ENCODE measurements at regions not wholly inside any gene's neighbourhood (a gene's known extent, or its start where the extent isn't known, plus 50 kb on each side); places are given as distances from the start of the nearest gene placed in this dataset.

DNA sequence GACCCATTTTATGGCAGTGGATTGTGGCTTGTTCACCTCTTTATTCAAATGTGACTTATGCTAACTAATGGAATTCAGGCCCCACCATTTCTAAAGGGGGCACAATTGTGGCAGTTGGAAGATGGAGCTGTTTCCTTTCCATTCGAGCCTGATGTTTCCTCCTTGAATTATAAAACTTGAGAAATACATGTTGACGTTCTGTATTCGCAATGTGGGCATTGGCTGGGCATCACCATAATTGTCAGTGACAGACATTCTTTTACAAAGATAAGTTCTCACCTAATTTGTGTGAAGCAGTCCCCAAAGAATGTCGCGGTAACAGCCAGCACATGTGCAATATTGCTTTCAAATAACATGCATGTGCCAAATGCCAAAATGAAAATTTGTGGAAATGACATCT, 1070.2 kb upstream of the TENM3 start:
- ChIA-PET CTCF (no interaction called here), POLR2A (ENCODE audit: low non-redundant PET) (no interaction called here)
- Histone ChIP-seq H3K27ac (ENCODE audit: low read depth, low read length, poor library complexity, severe bottlenecking) (no peak overlapping the region), H3K4me3 (ENCODE audit: low read depth, low read length, poor library complexity, severe bottlenecking) (no peak overlapping the region), H3K9me3 (ENCODE audit: low read depth, low read length, poor library complexity, severe bottlenecking) (no peaks in the 10 kb centered on the region), H3K36me3 (ENCODE audit: insufficient read depth, low read length, poor library complexity, severe bottlenecking) (no peaks in the 10 kb centered on the region), H3K27me3 (replicated peaks; ENCODE audit: insufficient read depth, low read depth, low read length, poor library complexity) (peaks cover 45% of the 10 kb centered on the region), H3K4me1 (ENCODE audit: insufficient read depth, low read length, poor library complexity, severe bottlenecking) (no peaks in the 10 kb centered on the region)
- TF ChIP-seq, protein P1, sequence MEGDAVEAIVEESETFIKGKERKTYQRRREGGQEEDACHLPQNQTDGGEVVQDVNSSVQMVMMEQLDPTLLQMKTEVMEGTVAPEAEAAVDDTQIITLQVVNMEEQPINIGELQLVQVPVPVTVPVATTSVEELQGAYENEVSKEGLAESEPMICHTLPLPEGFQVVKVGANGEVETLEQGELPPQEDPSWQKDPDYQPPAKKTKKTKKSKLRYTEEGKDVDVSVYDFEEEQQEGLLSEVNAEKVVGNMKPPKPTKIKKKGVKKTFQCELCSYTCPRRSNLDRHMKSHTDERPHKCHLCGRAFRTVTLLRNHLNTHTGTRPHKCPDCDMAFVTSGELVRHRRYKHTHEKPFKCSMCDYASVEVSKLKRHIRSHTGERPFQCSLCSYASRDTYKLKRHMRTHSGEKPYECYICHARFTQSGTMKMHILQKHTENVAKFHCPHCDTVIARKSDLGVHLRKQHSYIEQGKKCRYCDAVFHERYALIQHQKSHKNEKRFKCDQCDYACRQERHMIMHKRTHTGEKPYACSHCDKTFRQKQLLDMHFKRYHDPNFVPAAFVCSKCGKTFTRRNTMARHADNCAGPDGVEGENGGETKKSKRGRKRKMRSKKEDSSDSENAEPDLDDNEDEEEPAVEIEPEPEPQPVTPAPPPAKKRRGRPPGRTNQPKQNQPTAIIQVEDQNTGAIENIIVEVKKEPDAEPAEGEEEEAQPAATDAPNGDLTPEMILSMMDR (conservative IDR thresholded peaks at IDR 0.05; ENCODE audit: low read depth, low read length) = no peak
- TF ChIP-seq EZH2 (IDR thresholded peaks at IDR 0.05; ENCODE audit: borderline replicate concordance, low read depth, low read length, poor library complexity, severe bottlenecking) = no peak
- DNase-seq (ENCODE audit: low spot score) = no peak
- intact Hi-C loops (cut with micrococcal nuclease; ENCODE audit: unreplicated experiment) = no loop called here
- no TSS peak for BruUV-seq (replicated peaks)

DNA sequence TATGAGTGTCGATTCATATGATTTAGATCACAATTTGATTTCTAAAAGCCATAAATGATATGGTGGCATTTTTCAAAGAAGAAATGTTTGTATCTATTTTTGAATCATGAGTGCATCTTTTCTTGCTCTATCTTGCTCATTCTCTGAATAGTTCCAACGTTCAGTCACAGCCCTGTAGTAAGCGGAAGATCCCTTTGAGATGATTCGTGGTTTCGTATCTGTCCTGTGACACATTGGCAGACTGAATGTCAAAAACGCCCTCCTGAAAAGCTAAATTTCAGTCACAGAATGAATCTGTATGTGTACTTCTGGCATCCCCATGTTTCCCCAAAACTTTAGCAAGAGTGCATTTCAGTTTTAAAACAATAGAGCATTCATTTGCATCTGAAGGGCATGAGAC, 1066.9 kb upstream of the TENM3 start:
- POLR2A ChIA-PET (ENCODE audit: low non-redundant PET) = no interaction called here

DNA sequence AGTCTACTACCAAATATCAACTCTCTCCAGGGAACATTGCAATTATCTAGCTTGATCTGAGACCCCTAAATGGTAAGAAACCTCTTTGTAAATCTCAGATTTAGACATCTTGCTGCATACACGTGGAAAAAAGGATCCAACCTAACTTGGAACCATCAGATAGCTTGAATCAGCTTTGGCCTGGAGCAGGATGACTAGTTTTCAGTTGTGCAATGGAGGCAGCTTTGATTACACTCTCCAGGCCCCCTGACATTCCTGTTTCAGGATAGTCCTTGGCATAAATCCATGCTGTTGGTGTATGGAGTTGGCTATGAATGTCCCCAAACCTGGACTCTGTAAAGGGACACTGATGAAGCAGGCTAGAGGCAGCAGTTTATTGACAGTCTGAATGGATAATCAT, 1061.9 kb upstream of the TENM3 start:
- H3K4me1 ChIP-seq (ENCODE audit: insufficient read depth, low read length, poor library complexity, severe bottlenecking) = no peaks in the 10 kb centered on the region
- H3K27me3 ChIP-seq (replicated peaks; ENCODE audit: insufficient read depth, low read depth, low read length, poor library complexity) = peaks cover 48% of the 10 kb centered on the region
- TF ChIP-seq, protein P1 (conservative IDR thresholded peaks at IDR 0.05; ENCODE audit: low read depth, low read length) = no peak
- TF ChIP-seq EZH2 (IDR thresholded peaks at IDR 0.05; ENCODE audit: borderline replicate concordance, low read depth, low read length, poor library complexity, severe bottlenecking) = no peak
- no TSS peak for BruUV-seq (replicated peaks)
- H3K36me3 ChIP-seq (ENCODE audit: insufficient read depth, low read length, poor library complexity, severe bottlenecking) = no peaks in the 10 kb centered on the region
- CTCF ChIA-PET = no interaction called here
- H3K27ac ChIP-seq (ENCODE audit: low read depth, low read length, poor library complexity, severe bottlenecking) = no peak overlapping the region
- POLR2A ChIA-PET (ENCODE audit: low non-redundant PET) = no interaction called here
- H3K4me3 ChIP-seq (ENCODE audit: low read depth, low read length, poor library complexity, severe bottlenecking) = no peak overlapping the region
- H3K9me3 ChIP-seq (ENCODE audit: low read depth, low read length, poor library complexity, severe bottlenecking) = no peaks in the 10 kb centered on the region
- DNase-seq (ENCODE audit: low spot score) = no peak
- intact Hi-C loops (cut with micrococcal nuclease; ENCODE audit: unreplicated experiment) = no loop called here

More for the DNA sequence above, 1066.9 kb upstream of the TENM3 start:
- TF ChIP-seq EZH2 (IDR thresholded peaks at IDR 0.05; ENCODE audit: borderline replicate concordance, low read depth, low read length, poor library complexity, severe bottlenecking) = no peak
- TF ChIP-seq, protein P1 (conservative IDR thresholded peaks at IDR 0.05; ENCODE audit: low read depth, low read length) = no peak
- Histone ChIP-seq H3K4me1 (ENCODE audit: insufficient read depth, low read length, poor library complexity, severe bottlenecking) (no peaks in the 10 kb centered on the region), H3K9me3 (ENCODE audit: low read depth, low read length, poor library complexity, severe bottlenecking) (no peaks in the 10 kb centered on the region), H3K27me3 (replicated peaks; ENCODE audit: insufficient read depth, low read depth, low read length, poor library complexity) (peaks cover 58% of the 10 kb centered on the region), H3K4me3 (ENCODE audit: low read depth, low read length, poor library complexity, severe bottlenecking) (no peak overlapping the region), H3K27ac (ENCODE audit: low read depth, low read length, poor library complexity, severe bottlenecking) (no peak overlapping the region), H3K36me3 (ENCODE audit: insufficient read depth, low read length, poor library complexity, severe bottlenecking) (no peaks in the 10 kb centered on the region)
- no peak for DNase-seq (ENCODE audit: low spot score)
- BruUV-seq (replicated peaks) = no TSS peak
- CTCF ChIA-PET = no interaction called here
- intact Hi-C loops (cut with micrococcal nuclease; ENCODE audit: unreplicated experiment) = no loop called here
